ENCODE measurements at regions not wholly inside any gene's neighbourhood (a gene's known extent, or its start where the extent isn't known, plus 50 kb on each side); places are given as distances from the start of the nearest gene placed in this dataset.
"Not testable (repeated sequence)": the region's sequence is repeated elsewhere in the genome, so short reads cannot be mapped to it uniquely, and the experiment has no call there.

GRCh38 chr7:148515237-148515636 is 75.3 kb upstream of the C7orf33 start:
- no peak for DNase-seq

- DNase-seq, result no peak
These were observed 74.6 kb upstream of the C7orf33 start for GRCh38 chr7:148515728-148516695.

GRCh38 chr7:148519386-148519785 is 71.2 kb upstream of the C7orf33 start:
- DNase-seq, result not testable (repeated sequence)

- no peak for DNase-seq
These were observed 69.3 kb upstream of the C7orf33 start for GRCh38 chr7:148521271-148521670.

- no peak for DNase-seq
These were observed 67.0 kb upstream of the C7orf33 start for GRCh38 chr7:148523550-148523949.

- no peak for DNase-seq
These were observed 65.9 kb upstream of the C7orf33 start for GRCh38 chr7:148524479-148525224.

- DNase-seq, result peak; percentile 68
These were observed 62.8 kb upstream of the C7orf33 start for GRCh38 chr7:148527717-148528168.

- DNase-seq, result no peak
These were observed 55.3 kb upstream of the C7orf33 start for GRCh38 chr7:148535217-148535616.

GRCh38 chr7:148537435-148537834 is 53.1 kb upstream of the C7orf33 start:
- no peak for DNase-seq

GRCh38 chr7:148540041-148540738 is 50.4 kb upstream of the C7orf33 start:
- DNase-seq, result no peak
